Activated CD8-positive, alpha-beta T cell treated with anti-CD3 and anti-CD28 coated beads for 36 hours (primary cell): ENCODE measurements at regions not wholly inside any gene's neighbourhood (a gene's known extent, or its start where the extent isn't known, plus 50 kb on each side); places are given as distances from the start of the nearest gene placed in this dataset.

ENCODE experiments used
- ATAC-seq: fragments of 200-7000 bp; cut with Tn5 transposase; one replicate; pipeline ENCODE4 v1.10.0; 2021; ENCODE audit warnings: mild to moderate bottlenecking, moderate library complexity
- CTCF ChIA-PET: fragments of 350-600 bp; sonication (Branson Sonifier 250); formaldehyde crosslinking; loops from one replicate; lab custom pipeline; 2021; ENCODE audit warnings: antibody characterized with exemption; lab: Charles Lee
- POLR2A ChIA-PET: fragments of 350-600 bp; sonication (Branson Sonifier 250); formaldehyde crosslinking; loops from one replicate; lab custom pipeline; 2021; ENCODE audit warnings: antibody characterized with exemption; lab: Charles Lee
- DNase-seq: peaks from one replicate; pipeline ENCODE4 v3.0.0-alpha.2; 2020
- H3K27ac Mint-ChIP-seq: one replicate; pipeline ENCODE4 v1.8.0; 2021; ENCODE audit warnings: mild to moderate bottlenecking, mixed read lengths
- H3K27me3 Mint-ChIP-seq: one replicate; pipeline ENCODE4 v1.8.0; 2021; ENCODE audit warnings: mixed read lengths
- H3K36me3 Mint-ChIP-seq: one replicate; pipeline ENCODE4 v1.8.0; 2021; ENCODE audit warnings: low read depth, mixed read lengths
- H3K4me1 Mint-ChIP-seq: one replicate; pipeline ENCODE4 v1.8.0; 2021; ENCODE audit warnings: low read depth, mixed read lengths
- H3K4me3 Mint-ChIP-seq: one replicate; pipeline ENCODE4 v1.8.0; 2021; ENCODE audit warnings: mild to moderate bottlenecking, moderate library complexity, mixed read lengths
- H3K9me3 Mint-ChIP-seq: one replicate; pipeline ENCODE4 v1.8.0; 2021; ENCODE audit warnings: mixed read lengths
- CTCF ChIP-seq: fragments of 200-600 bp; IDR thresholded peaks from one replicate; pipeline ENCODE4 v1.8.0; 2022; ENCODE audit warnings: antibody characterized with exemption, mild to moderate bottlenecking
- intact Hi-C: fragments of 100-400 bp; cut with micrococcal nuclease; formaldehyde crosslinking; loops from one replicate; pipeline ENCODE4 v1.10.0; 2022

DNA sequence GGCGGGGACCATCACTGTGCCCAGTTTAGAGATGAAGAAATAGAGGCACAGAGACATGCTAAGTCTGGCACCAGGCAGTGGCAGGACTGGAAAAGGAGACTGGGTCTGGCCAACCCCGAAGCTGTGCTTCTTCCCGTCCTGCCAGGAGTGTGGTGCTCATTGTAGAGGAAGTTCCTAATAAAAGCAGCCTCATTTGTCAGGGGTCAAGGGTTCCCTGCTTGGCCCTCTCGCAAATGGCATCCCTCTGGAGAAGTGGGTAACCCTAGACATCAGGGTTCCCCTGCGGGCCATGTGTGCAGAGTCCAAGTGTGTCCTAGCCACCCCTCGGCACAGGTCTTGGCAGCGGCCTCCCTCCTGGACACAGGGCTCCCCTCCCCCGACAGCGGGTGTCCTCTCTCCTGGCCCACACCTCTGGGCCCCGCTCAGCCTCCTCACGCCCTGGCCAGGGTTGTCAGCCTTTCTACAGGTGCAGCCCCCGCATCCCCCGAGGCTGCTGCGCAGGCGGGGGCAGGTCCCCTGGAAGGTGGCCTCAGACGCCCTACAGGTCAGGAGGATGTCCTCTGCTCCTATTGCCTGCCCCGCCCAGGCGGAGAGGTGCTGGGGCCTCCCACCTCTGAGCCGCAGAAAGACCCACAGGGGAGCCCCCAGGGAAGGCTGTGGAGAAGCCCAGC lies 61.8 kb upstream of the PRR20G start:
- intact Hi-C loops, result no loop called here
- no peaks in the 10 kb centered on the region for H3K9me3 Mint-ChIP-seq
- ATAC-seq (no peak), DNase-seq (no peak)
- peaks cover 20% of the 10 kb centered on the region for H3K27me3 Mint-ChIP-seq
- no peak for TF ChIP-seq CTCF
- POLR2A ChIA-PET, result no interaction called here
- no peaks in the 10 kb centered on the region for H3K36me3 Mint-ChIP-seq
- H3K27ac Mint-ChIP-seq, result no peak overlapping the region
- CTCF ChIA-PET, result no interaction called here
- H3K4me3 Mint-ChIP-seq, result no peak overlapping the region
- no peaks in the 10 kb centered on the region for H3K4me1 Mint-ChIP-seq

DNA sequence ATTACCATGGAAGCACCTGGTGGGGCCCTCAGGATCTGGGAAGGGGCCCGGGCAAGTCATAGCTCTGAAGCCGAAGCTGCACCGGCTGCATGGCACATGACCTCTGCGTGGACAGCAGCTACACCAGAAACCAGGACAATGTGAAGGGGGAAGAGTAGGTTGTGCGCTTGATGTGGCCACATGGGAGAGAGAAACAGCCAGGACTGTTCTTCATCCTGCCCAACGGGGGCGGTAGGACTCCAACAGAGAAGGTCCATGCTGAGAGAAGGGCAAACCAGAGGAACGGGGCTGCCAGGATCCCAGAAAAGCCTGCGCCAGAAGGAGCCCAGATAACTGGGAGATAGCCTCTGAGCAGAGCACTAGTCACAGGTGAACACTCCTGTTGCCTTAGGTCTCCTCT lies 54.9 kb upstream of the PRR20G start:
- DNase-seq, result no peak
- Mint-ChIP-seq H3K4me3 (no peak overlapping the region), H3K9me3 (peaks cover 4% of the 10 kb centered on the region), H3K27ac (no peak overlapping the region), H3K36me3 (no peaks in the 10 kb centered on the region), H3K27me3 (peaks cover 31% of the 10 kb centered on the region), H3K4me1 (no peaks in the 10 kb centered on the region)
- POLR2A ChIA-PET, result no interaction called here
- intact Hi-C loops, result no loop called here
- ATAC-seq, result no peak
- TF ChIP-seq CTCF, result no peak
- CTCF ChIA-PET, result no interaction called here

DNA sequence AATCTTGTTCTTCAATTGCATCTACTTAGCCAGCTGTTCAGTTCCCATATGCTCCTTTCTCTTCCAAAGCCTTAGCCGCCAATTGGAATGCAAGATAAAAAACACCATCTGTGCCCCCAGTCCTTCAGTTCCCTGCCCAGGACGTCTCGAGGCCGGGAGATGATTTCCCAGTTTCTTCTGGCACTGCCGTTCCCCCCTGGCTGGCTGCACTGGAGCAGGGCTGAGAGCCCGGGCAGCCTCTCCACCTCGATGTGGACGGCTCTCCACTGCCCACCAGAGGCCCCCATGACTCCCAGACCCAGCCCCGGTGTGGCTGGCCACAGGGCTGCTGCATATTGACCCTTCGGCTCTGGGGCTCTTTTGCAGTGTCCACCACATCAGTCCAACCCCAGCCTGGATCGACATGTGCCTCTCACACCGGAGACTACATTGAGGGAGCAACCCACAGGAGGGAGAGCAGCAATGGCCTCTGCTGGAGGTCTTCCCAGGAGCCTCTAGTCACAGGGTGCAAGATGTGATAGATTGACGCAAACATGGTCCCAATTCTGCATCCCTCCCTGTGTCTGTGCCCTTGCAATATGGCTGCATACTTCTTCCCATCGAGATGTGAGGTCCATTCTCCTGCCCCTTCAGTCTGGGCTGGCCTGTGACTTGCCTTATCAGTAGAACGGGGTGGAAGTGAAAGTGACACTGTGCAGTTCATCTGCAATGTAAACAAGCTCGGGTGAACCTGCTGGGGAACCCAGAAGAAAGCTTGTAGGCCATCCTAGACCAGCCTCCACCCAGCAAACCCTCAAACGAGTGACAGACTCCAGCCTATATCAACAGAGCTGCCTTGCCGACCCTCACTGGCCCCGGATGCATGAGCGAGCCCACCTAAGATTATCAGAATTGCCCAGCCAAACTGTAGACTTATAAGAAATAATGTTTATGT lies 52.3 kb upstream of the PRR20G start:
- no peak for TF ChIP-seq CTCF
- ChIA-PET POLR2A (no interaction called here), CTCF (no interaction called here)
- Mint-ChIP-seq H3K27me3 (peaks cover 23% of the 10 kb centered on the region), H3K9me3 (peaks cover 4% of the 10 kb centered on the region), H3K4me1 (no peaks in the 10 kb centered on the region), H3K4me3 (no peak overlapping the region), H3K27ac (no peak overlapping the region), H3K36me3 (no peaks in the 10 kb centered on the region)
- no peak for DNase-seq
- intact Hi-C loops, result no loop called here
- no peak for ATAC-seq

DNA sequence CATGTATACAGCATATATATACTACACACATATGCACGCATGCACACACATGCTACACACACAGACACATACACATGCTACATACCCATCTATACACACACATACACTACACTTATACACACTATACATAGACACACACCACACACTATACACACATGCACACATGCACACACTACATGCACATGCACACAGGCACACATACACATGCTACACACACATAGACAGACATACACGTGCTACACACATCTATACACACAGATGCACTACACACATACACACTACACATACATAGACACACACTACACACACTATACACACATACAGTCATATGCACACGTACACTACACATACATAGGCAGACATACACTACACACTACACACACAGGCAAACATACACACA lies 51.2 kb upstream of the PRR20G start:
- intact Hi-C loops, result no loop called here
- ATAC-seq, result no peak
- Mint-ChIP-seq H3K27ac (no peak overlapping the region), H3K27me3 (peaks cover 23% of the 10 kb centered on the region), H3K4me3 (no peak overlapping the region), H3K4me1 (no peaks in the 10 kb centered on the region), H3K9me3 (peaks cover 4% of the 10 kb centered on the region), H3K36me3 (no peaks in the 10 kb centered on the region)
- DNase-seq, result no peak
- ChIA-PET POLR2A (no interaction called here), CTCF (no interaction called here)
- TF ChIP-seq CTCF, result no peak

- intact Hi-C loops, result no loop called here
- Mint-ChIP-seq H3K9me3 (peaks cover 4% of the 10 kb centered on the region), H3K27ac (no peak overlapping the region), H3K36me3 (no peaks in the 10 kb centered on the region), H3K4me1 (no peaks in the 10 kb centered on the region), H3K27me3 (peaks cover 22% of the 10 kb centered on the region), H3K4me3 (no peak overlapping the region)
- ATAC-seq (no peak), DNase-seq (no peak)
- CTCF ChIA-PET, result no interaction called here
- POLR2A ChIA-PET, result no interaction called here
- TF ChIP-seq CTCF, result no peak
These were observed 50.2 kb upstream of the PRR20G start for GRCh38 chr3:127337911-127338531.
